CD4-positive, alpha-beta T cell treated with Interleukin-15 for 4 hours (primary cell): ENCODE measurements at regions not wholly inside any gene's neighbourhood (a gene's known extent, or its start where the extent isn't known, plus 50 kb on each side); places are given as distances from the start of the nearest gene placed in this dataset.

Experiments used
- DNase-seq: peaks from one replicate; pipeline ENCODE4 v3.0.0-alpha.2; 2020; ENCODE audit warnings: low spot score

DNA sequence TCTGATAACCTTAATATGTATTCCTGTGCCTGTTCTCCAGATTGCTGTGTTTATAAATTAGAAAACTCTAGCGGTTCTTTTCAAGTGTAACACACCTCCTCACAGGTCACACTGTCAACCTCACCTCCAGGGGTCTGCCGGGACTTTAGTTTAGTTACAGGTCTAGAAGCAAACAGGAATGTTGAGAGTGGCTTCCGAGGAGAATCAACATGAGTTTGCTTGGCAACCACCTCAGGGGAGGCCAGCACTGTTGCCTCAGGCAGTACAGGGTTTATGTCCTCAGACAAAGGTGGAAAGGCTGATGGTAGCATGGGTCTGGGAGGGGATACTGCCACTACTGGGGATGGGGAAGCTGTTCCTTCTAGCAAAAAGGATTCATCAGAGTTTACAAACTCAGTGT is 438.0 kb downstream of the DTHD1 start:
- no peak for DNase-seq

DNA sequence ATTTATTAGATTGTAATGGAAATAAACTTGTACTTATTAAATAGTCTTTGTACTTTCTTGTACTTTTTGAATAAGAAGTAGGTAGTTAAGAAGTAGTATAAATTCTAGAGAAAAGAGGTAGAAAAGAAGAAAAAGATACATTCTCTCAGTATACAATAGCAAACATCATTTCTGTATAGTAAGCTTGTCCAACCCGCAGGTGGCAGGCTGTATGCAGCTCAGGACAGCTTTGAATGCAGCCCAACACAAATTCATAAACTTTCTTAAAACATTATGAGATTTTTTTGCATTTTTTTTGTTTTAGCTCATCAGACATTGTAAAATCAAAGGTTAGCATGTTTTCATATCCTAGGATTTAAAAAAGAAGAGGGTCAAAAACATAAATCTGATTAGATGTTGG is 441.6 kb downstream of the DTHD1 start:
- no peak for DNase-seq

DNA sequence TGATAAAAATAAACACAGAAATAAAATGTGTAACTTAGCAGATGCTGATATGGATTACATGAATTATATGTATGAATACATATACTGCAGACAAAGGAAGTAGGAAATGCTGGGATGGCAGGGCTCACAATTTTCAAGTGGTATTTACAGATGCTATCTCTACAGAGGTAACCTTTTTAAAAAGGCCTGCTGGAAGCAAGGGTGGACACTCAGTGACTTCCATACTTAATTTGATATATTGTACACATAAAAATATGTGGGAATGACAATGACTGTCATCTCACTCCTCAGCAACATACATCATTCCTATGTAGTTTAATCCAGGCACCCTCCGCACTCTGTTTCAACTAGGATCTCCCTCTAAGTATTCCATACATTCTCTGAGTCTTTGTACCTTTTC is 452.9 kb downstream of the DTHD1 start:
- no peak for DNase-seq

DNA sequence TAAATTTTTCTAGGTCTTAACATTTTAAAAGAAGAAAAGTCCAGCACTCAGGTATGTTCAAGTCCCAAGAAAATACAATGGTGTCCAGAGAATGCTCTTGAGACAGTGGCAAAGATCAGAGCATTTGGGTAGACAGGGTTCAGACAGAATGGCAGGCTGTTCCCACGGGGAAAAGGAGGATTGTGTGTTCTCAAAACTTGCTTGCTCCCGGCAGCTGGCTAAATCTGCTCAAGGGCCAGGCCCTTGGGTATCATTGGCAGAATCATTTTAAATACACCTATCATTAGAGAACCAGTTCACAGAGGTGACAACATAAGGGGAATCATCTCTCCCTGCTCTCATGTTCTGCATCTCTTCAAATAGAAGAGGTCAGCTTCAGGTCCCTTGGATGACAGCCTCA is 456.3 kb downstream of the DTHD1 start:
- no peak for DNase-seq

DNA sequence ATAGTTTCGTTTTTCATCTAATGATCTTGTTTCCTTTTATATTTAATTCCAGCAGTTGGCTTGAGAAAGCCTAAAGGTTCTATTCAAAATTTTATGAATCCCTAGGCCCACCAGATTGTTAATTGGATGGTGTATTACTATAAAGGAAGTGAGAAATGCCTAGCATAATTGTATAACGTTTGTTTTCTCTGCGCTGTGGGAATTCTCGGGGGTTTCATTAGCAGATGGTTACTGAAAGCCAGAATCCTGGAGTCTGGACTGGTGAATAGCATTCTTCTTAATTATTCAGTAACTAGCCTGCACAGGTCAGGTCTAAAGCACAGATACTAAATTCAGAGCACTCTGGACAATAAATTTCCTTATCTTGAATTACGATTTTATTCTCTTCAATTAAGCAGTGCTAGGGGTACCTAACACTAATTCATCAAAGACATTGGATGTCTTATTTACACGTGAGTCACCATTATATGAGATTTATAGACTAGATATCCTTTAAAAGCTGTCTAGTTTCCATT is 459.4 kb downstream of the DTHD1 start:
- DNase-seq = no peak

DNA sequence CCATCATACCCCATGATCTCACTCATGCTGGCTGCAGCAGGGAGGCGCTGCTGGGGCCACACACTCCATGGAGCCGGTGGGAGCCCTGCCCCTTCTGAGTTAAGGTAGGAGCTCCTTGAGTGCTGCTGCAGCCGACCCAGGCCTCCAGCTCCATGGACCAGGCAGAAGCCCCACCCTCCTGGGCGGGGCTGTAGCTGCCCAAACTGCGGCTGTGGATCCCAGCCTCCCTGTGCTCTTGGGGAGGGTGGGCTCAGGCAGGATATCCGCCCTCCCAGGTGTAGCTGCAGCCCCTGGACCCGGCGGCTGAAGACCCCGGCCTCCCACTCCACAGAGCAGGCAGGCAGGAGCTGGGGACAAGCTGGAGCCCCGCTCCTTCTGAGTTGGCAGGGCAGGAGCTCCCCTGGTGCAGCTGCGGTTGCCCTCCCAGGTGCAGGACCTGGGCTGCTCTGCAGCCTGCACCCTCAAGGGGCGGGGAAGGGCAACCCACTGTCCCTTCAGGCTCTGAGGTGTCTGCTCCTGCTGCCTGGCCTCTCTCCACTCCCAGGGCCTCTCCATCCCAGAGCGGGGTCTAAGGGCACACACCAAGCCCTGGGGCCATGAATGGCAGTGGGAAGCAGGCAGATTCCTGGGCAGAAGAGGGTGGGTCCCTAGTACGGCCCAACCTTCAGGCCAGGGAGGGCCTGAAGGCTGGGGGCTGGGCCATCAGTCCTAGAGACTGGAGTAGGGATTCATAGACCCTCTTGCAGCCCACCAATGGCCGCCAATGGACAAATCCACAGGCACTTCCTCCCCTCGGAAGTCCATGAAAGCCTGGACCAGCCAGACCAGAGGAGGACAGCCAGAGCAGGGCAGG is 466.1 kb downstream of the DTHD1 start:
- DNase-seq = no peak

GRCh38 chr4:36753048-36753447 is 471.6 kb downstream of the DTHD1 start:
- no peak for DNase-seq

- no peak for DNase-seq
Observed at GRCh38 chr4:36757580-36758311, 476.3 kb downstream of the DTHD1 start.

DNA sequence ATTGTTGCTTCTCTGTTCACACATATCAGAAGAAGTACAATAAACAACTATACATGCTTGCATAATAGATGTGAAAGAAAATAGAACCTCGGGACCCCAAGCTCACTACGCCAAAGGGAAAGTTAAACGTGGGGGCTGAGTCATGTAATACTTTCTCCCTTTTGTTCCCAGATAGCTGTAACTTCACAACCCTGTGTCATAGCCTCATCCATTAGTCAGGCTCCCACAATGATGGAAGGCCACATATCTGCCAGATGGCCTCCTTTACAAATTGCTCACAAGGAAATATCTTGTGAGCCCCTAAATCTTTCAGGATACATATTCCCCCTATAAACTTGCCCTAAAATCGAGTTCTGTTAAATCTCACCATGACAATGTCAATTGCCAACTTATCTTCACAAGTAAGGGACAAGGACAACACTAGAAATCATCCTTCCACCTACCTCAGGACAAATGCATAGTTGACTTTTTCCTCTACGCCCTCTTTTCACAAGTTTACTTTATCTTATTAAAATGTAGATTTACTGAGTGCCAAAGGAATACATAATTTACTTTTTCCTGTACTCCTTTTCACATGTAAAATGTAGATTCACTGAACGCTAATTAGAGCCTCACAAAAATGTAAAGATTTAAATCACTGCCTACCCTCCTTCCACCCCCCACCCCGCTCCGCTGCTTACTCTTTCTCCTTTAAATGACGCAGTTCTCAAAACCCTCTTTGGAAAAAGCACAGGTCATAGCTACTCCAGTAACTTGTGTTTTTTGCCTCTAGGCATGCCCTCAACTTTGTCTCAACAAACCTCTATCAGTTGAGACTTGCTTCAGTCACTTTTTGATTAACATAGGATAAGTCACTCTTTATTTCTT is 477.1 kb downstream of the DTHD1 start:
- no peak for DNase-seq

DNA sequence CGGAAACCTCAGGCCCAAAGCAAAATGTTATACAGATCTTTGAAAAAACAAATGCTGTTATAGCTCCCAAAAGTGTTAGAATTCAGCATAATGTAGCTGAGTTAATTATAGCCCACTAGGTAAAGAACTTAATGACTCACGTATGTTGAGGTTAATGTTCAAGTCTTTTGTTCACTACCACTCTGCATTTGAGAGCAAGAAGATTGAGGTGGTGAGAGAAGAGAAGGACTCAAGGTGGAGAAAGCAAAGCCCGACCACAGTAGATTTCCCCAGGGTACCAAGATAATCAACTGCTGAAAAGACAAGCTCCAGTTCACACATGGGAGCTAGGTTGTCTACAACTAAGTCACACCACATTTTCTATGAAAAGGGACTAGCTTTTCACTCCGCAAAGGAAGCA is 480.2 kb downstream of the DTHD1 start:
- no peak for DNase-seq

GRCh38 chr4:36763814-36764213 is 480.7 kb upstream of the NWD2 start:
- DNase-seq = no peak

GRCh38 chr4:36767596-36767995 is 476.9 kb upstream of the NWD2 start:
- no peak for DNase-seq

DNA sequence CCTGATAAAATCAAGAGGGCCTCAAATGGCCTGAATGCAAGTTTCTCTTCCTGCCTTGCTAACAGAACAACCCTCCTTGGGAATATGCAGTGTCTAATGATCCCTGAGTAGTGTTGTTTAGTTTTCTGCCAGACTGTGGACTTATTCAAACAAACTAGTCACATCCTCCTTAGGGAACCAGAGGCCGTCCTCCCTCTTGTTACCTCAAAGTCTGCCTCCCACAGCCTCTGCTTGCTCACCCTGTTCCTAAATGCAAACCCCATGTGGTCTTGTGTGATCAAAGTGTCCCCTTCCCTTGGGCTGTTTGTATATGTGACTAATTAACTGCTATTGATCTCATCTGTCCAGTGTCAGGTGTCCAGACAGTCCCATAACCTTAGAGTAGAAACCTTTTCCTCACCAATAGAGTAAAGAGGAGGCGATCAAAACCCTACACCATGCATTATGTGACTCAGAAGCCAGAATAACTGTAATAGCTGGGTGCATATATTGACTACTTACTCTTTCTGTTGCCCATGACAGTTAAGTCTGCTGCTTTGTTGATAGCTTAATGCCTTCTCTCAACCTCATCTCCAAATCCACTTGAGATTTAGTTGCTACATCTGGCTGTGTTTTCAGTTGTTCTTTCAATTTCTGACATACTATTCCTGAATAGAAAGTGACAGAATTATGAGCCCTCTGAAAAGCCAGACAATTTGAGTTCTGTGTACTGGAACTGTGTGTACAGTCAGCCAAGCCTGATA is 473.0 kb upstream of the NWD2 start:
- no peak for DNase-seq

DNA sequence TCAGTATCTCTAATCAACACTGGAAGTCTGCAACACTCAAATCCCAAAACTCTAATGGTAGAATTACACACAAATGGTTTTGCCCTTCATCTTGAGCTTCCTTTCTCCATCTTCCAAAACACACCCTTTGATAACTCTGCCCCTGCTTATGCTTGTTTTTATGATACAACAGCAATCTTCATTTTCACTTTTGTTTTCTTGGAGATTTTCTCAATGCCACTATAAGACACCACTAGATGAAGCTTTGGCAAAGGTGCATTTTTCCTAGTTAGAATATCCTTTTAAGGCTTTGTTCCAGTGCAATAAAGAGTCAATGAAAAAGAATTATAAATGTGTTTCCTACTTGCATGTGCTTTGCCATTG is 472.4 kb upstream of the NWD2 start:
- no peak for DNase-seq

GRCh38 chr4:36773467-36773866 is 471.1 kb upstream of the NWD2 start:
- no peak for DNase-seq

DNA sequence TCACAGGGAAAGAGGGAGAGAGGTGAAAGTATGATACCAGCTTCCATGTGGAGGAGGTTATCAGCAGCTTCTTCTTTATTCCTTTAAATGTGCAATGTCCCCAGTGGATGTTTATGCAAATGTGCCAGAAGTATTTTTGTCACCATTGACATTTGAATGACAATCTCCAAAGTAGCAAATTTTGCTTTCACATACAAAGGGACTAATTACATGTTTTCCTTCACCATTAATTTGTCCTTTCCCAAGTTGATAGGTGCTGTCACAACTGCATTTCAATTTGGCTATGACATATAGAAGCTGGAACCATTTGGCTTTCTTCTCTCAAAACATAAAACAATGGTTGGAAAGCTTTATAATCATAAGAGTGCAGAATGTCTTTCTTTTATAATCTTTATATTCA is 469.0 kb upstream of the NWD2 start:
- DNase-seq = no peak

- DNase-seq = no peak
Observed at GRCh38 chr4:36779601-36780000, 464.9 kb upstream of the NWD2 start.

DNA sequence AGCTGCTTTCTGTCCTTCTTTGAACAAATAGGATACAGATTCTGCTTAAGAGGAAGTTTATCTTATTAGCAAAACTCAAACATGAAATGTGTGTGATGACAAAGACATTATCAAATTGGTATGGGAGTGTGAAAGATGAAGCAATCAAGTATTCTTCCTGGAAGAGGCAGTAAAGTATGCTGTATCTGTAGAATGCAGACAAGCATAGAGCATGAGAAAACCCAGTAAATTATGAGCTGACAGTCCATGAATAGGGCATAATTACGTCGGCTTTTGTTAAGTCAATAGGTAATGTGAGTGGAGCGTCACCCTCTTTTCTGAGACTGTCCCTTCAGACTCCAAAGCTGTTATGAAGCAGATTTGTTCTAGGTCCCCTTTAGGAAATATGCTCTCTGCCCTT is 458.6 kb upstream of the NWD2 start:
- no peak for DNase-seq

- no peak for DNase-seq
Observed at GRCh38 chr4:36786519-36786918, 458.0 kb upstream of the NWD2 start.

GRCh38 chr4:36794716-36795115 is 449.8 kb upstream of the NWD2 start:
- no peak for DNase-seq

- DNase-seq = no peak
Observed at GRCh38 chr4:36812149-36812548, 432.4 kb upstream of the NWD2 start.

- DNase-seq = no peak
Observed at GRCh38 chr4:36815536-36815935, 429.0 kb upstream of the NWD2 start.
